SK-N-SH treated with all-trans-retinoic acid at 6 μM for 48 hours (cell line): ENCODE measurements at regions not wholly inside any gene's neighbourhood (a gene's known extent, or its start where the extent isn't known, plus 50 kb on each side); places are given as distances from the start of the nearest gene placed in this dataset.

Experiments used
- ARNTL ChIP-seq: fragments of 450-650 bp; formaldehyde crosslinking; IDR thresholded peaks from 2 replicates; pipeline ENCODE4 v1.5.0; 2020; ENCODE audit warnings: low read depth, mild to moderate bottlenecking, moderate library complexity, borderline replicate concordance
- OSR1 ChIP-seq: fragments of 250-450 bp; sonication (Bioruptor Pico); IDR thresholded peaks from 2 replicates; pipeline ENCODE4 v1.8.0; 2022; ENCODE audit warnings: moderate library complexity, mild to moderate bottlenecking, inconsistent platforms
- ZC3H10 ChIP-seq: fragments of 250-450 bp; sonication (Bioruptor Pico); IDR thresholded peaks from 2 replicates; pipeline ENCODE4 v1.5.1; 2021; ENCODE audit warnings: mild to moderate bottlenecking, moderate library complexity
- ZFP3 ChIP-seq: fragments of 250-450 bp; sonication (Bioruptor Pico); IDR thresholded peaks from 2 replicates; pipeline ENCODE4 v1.5.0; 2020; ENCODE audit warnings: mild to moderate bottlenecking, moderate library complexity
- ZNF70 ChIP-seq: fragments of 450-650 bp; formaldehyde crosslinking; IDR thresholded peaks from 2 replicates; pipeline ENCODE4 v1.5.0; 2020; ENCODE audit warnings: mild to moderate bottlenecking, moderate library complexity
- ZNF8 ChIP-seq: fragments of 450-650 bp; formaldehyde crosslinking; IDR thresholded peaks from 2 replicates; pipeline ENCODE4 v1.5.0; 2020; ENCODE audit warnings: mild to moderate bottlenecking, moderate library complexity

GRCh38 chr10:78464856-78465267 is 431.2 kb downstream of the RPS24 start:
- no peak for TF ChIP-seq ZNF8
- TF ChIP-seq ZFP3, result no peak
- no peak for TF ChIP-seq OSR1 (CRISPR knock-in tag)
- no peak for TF ChIP-seq ZNF70 (CRISPR knock-in tag)
- no peak for TF ChIP-seq ZC3H10 (CRISPR knock-in tag)
- no peak for TF ChIP-seq ARNTL
